A673 (cell line): ENCODE measurements at regions not wholly inside any gene's neighbourhood (a gene's known extent, or its start where the extent isn't known, plus 50 kb on each side); places are given as distances from the start of the nearest gene placed in this dataset.

ENCODE experiments used
- BruUV-seq: library from RNA; stranded (reverse); fragments of 400-500 nt; replicated peaks from 2 replicates; lab custom pipeline; 2021; lab: Mats Ljungman, UMichigan
- CTCF ChIA-PET: fragments of 300-600 bp; sonication (Branson Sonifier 250); formaldehyde crosslinking; loops from one replicate; lab custom pipeline; 2022; ENCODE audit warnings: antibody characterized with exemption; lab: Charles Lee
- POLR2A ChIA-PET: fragments of 300-600 bp; sonication (Branson Sonifier 250); formaldehyde crosslinking; loops from one replicate; lab custom pipeline; 2022; ENCODE audit warnings: antibody characterized with exemption; ENCODE audit not compliant: low non-redundant PET; lab: Charles Lee
- DNase-seq: peaks from one replicate; pipeline ENCODE4 v3.0.0-alpha.2; 2015; ENCODE audit warnings: low spot score
- H3K27ac ChIP-seq: fragments of 200-600 bp; sonication (generic); 2 replicates; pipeline ENCODE4 v1.5.1; 2016; ENCODE audit warnings: mixed run types, low read depth, mild to moderate bottlenecking, mixed read lengths, antibody characterized with exemption, low read length; ENCODE audit not compliant: poor library complexity, severe bottlenecking
- H3K27me3 ChIP-seq: fragments of 200-600 bp; sonication (generic); replicated peaks from 2 replicates; pipeline ENCODE4 v1.6.1; 2017; ENCODE audit warnings: mixed run types, low read depth, mild to moderate bottlenecking, mixed read lengths, antibody characterized with exemption, low read length; ENCODE audit not compliant: insufficient read depth, poor library complexity
- H3K36me3 ChIP-seq: fragments of 200-600 bp; sonication (generic); 2 replicates; pipeline ENCODE4 v1.6.1; 2016; ENCODE audit warnings: mixed run types, mild to moderate bottlenecking, mixed read lengths, antibody characterized with exemption, low read length; ENCODE audit not compliant: insufficient read depth, poor library complexity, severe bottlenecking
- H3K4me1 ChIP-seq: fragments of 200-600 bp; sonication (generic); 2 replicates; pipeline ENCODE4 v1.6.1; 2017; ENCODE audit warnings: mixed run types, mild to moderate bottlenecking, mixed read lengths, antibody characterized with exemption, low read length; ENCODE audit not compliant: insufficient read depth, poor library complexity, severe bottlenecking
- H3K4me3 ChIP-seq: fragments of 200-600 bp; sonication (generic); 2 replicates; pipeline ENCODE4 v1.5.1; 2016; ENCODE audit warnings: low read depth, mixed run types, mild to moderate bottlenecking, mixed read lengths, low read length; ENCODE audit not compliant: poor library complexity, severe bottlenecking
- H3K9me3 ChIP-seq: fragments of 200-600 bp; sonication (generic); 2 replicates; pipeline ENCODE4 v1.6.1; 2016; ENCODE audit warnings: mixed run types, low read depth, mild to moderate bottlenecking, mixed read lengths, antibody characterized with exemption, low read length; ENCODE audit not compliant: poor library complexity, severe bottlenecking
- EZH2 ChIP-seq: fragments of 200-600 bp; sonication (generic); IDR thresholded peaks from 2 replicates; pipeline ENCODE4 v1.6.1; 2017; ENCODE audit warnings: borderline replicate concordance, low read depth, mild to moderate bottlenecking, mixed read lengths, antibody characterized with exemption, low read length; ENCODE audit not compliant: poor library complexity, severe bottlenecking
- intact Hi-C: fragments of 100-400 bp; cut with micrococcal nuclease; formaldehyde crosslinking; loops from one replicate; pipeline ENCODE4 v1.10.0; 2022; ENCODE audit not compliant: unreplicated experiment
- TF ChIP-seq, protein P1 (sequence below): fragments of 300-800, 200-600 bp; sonication (generic); conservative IDR thresholded peaks from 2 replicates; pipeline ENCODE4 v1.5.1; 2017; ENCODE audit warnings: low read depth, mild to moderate bottlenecking, antibody characterized with exemption, low read length, moderate library complexity, mixed read lengths

DNA sequence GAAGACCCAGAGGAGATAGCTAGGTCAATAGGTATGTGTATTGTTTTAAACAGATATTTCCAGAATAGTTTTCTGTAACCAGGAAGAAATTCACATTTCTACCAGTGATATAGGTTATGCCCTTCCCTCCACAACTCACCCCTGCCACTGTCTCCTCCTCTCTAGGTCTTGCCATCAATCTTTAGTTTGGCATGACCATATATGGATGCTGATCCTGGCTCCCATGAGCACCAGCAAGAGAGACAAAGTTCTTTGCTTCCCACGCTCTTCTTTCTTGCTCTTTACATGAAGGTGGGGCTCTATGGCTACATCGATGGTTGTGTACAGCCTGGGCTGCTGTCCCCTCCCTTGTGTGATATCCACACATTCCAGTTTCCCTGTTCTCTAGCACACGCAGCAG is 459.4 kb upstream of the ID4 start:
- intact Hi-C loops: no loop called here
- BruUV-seq: no TSS peak
- ChIA-PET CTCF (no interaction called here), POLR2A (no interaction called here)
- DNase-seq: no peak
- H3K4me1 ChIP-seq: no peaks in the 10 kb centered on the region
- H3K4me3 ChIP-seq: no peak overlapping the region
- TF ChIP-seq, protein P1, sequence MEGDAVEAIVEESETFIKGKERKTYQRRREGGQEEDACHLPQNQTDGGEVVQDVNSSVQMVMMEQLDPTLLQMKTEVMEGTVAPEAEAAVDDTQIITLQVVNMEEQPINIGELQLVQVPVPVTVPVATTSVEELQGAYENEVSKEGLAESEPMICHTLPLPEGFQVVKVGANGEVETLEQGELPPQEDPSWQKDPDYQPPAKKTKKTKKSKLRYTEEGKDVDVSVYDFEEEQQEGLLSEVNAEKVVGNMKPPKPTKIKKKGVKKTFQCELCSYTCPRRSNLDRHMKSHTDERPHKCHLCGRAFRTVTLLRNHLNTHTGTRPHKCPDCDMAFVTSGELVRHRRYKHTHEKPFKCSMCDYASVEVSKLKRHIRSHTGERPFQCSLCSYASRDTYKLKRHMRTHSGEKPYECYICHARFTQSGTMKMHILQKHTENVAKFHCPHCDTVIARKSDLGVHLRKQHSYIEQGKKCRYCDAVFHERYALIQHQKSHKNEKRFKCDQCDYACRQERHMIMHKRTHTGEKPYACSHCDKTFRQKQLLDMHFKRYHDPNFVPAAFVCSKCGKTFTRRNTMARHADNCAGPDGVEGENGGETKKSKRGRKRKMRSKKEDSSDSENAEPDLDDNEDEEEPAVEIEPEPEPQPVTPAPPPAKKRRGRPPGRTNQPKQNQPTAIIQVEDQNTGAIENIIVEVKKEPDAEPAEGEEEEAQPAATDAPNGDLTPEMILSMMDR: no peak
- TF ChIP-seq EZH2: no peak
- no peaks in the 10 kb centered on the region for H3K9me3 ChIP-seq
- H3K27me3 ChIP-seq: no peaks in the 10 kb centered on the region
- H3K27ac ChIP-seq: no peak overlapping the region
- H3K36me3 ChIP-seq: no peaks in the 10 kb centered on the region

DNA sequence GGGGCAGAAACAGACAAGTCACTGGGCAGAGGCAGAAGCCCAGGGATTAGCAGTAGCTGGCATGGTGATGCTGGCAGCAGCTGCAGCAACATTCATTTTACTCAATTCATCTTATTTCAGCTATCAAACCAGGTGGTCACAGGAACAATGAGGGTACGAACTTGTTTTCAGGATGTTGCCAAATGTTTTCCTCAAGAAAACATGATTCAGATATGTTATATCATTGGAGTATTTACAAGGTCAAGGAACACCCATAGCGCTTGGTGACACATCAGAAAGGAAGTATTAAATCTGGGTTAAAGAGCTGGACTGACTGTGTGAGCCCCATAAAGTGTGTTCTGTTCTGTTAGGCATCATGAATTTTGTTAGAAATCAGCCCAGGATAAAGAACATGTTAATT is 456.9 kb upstream of the ID4 start:
- POLR2A ChIA-PET: no interaction called here
- Histone ChIP-seq H3K27me3 (no peaks in the 10 kb centered on the region), H3K36me3 (no peaks in the 10 kb centered on the region), H3K4me1 (no peaks in the 10 kb centered on the region), H3K27ac (no peak overlapping the region), H3K9me3 (peaks cover 5% of the 10 kb centered on the region), H3K4me3 (no peak overlapping the region)
- CTCF ChIA-PET: no interaction called here
- no peak for DNase-seq
- no TSS peak for BruUV-seq
- intact Hi-C loops: no loop called here
- no peak for TF ChIP-seq EZH2
- TF ChIP-seq, protein P1: no peak

DNA sequence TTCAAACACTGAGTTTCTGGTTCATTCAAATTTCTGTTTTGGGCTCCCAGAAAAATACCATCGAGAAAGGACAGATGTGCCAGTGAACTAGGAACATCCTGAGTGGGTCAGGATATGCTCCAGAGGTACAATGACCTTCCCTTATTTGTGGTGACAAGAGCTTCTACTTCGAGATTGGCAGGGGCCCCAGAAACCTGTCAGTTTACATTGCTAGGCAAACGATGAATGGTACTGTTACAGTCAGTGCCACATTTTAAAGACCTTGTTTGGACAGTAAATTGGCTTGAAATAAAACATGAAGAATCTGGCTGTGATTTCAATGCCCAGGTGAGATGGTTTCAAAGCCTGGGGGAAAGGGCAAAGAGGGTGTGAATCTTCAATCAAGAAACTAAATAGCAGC is 454.5 kb upstream of the ID4 start:
- Histone ChIP-seq H3K4me1 (no peaks in the 10 kb centered on the region), H3K27me3 (no peaks in the 10 kb centered on the region), H3K4me3 (no peak overlapping the region), H3K36me3 (no peaks in the 10 kb centered on the region), H3K27ac (no peak overlapping the region), H3K9me3 (peaks cover 5% of the 10 kb centered on the region)
- no peak for TF ChIP-seq EZH2
- TF ChIP-seq, protein P1: no peak
- ChIA-PET CTCF (no interaction called here), POLR2A (no interaction called here)
- BruUV-seq: no TSS peak
- no peak for DNase-seq
- intact Hi-C loops: no loop called here
